GM12873 (cell line): ENCODE measurements at regions not wholly inside any gene's neighbourhood (a gene's known extent, or its start where the extent isn't known, plus 50 kb on each side); places are given as distances from the start of the nearest gene placed in this dataset.

Experiments used
- TF ChIP-seq, protein P1 (sequence below): IDR thresholded peaks from 2 replicates; pipeline ENCODE4 v1.5.1; 2012; ENCODE audit warnings: low read depth, mild to moderate bottlenecking, moderate library complexity, low read length, control low read depth; ENCODE audit not compliant: insufficient read depth; ENCODE audit errors: missing control alignments

DNA sequence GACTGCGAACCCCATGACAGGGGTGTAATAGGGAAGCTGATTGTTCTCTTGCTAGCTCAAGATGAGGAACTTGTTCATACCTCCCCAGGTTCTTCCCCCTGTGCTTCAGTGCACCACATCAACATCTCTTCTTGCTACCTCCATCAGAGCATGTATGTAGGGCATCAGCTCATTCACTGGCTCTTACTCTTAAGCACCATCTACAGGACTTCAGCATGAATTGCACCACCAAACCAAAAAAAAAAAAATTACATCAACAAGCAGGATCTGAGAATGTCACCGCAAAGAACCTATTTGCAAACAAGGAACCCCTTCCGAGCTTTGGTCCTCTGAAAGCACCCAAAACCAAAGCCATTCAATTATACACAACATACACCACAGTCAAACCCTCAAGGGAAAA, 2226.5 kb upstream of the RAG2 start:
- TF ChIP-seq, protein P1, sequence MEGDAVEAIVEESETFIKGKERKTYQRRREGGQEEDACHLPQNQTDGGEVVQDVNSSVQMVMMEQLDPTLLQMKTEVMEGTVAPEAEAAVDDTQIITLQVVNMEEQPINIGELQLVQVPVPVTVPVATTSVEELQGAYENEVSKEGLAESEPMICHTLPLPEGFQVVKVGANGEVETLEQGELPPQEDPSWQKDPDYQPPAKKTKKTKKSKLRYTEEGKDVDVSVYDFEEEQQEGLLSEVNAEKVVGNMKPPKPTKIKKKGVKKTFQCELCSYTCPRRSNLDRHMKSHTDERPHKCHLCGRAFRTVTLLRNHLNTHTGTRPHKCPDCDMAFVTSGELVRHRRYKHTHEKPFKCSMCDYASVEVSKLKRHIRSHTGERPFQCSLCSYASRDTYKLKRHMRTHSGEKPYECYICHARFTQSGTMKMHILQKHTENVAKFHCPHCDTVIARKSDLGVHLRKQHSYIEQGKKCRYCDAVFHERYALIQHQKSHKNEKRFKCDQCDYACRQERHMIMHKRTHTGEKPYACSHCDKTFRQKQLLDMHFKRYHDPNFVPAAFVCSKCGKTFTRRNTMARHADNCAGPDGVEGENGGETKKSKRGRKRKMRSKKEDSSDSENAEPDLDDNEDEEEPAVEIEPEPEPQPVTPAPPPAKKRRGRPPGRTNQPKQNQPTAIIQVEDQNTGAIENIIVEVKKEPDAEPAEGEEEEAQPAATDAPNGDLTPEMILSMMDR: peak; percentile 14

DNA sequence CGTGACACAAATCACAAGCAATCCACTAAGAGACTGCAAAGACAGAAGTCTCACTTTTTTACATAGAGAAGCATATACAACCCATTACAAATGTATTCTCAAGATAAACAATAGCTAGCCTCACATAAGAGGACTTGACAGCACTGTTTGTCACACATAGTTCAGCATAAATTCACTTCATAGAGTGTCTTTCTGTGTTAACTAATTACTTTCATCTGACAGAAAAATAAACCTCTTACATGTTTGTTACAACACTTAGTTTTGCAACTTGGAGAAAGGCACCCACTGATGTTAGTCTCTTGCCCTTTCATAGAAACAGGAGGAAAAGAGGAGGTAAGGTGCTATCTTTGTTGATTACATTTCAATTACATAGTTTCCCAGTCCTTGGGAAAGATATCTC, 2221.9 kb upstream of the RAG2 start:
- TF ChIP-seq, protein P1: no peak

DNA sequence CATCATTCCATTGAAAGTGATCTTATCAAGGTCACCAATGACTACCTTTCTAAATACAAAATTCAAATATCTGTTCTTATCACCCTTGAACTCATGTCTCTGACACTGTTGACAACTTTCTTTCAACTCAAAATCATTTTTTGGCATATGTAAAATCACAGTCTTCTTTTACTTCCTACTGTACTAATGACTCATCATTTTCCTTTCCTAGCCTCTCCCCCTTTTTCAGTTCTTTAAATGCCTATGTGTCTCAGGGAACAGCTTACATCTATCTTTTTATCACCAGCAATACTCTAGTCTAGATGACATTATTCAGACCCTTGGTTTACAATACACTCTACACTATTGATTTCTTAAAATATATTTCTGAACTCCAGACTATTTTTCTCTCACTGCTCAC, 2220.7 kb upstream of the RAG2 start:
- TF ChIP-seq, protein P1: no peak

DNA sequence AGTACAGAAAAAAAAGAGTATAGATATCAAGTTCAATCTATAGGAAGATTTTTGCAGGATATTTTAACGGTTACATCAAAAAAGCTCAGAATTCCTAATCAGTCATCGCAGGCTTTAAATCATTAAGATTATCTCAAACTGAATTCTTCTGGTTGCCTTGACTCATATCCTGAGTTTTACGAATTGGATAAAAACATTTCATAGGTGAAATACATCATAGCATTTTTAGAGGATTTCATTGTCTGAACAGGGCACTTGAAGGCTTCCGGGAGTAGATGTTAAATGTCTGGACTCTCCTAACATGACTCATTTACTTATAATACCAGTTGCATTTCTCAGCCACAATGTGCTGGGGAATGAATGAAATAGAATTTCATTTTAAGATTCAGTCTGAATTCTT, 2216.6 kb upstream of the RAG2 start:
- TF ChIP-seq, protein P1: no peak

DNA sequence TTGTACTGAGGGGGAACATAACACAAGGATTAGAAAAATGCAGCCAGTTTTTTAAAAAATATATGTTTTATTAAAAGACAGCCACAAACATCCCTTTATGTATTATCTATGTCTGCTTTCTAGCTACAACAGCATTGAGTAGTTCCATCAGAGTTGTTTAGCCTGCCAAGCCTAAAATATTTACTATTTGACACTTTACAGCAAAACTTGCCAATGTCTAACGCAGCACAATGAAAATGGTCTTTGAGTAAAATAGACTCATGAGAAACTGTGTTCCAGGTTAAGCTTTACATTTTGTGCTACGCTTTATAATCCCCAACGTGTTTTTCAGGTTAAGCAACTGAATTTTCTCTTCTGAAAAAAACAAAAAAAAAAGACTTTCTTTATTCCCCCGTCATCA, 2211.5 kb upstream of the RAG2 start:
- TF ChIP-seq, protein P1: no peak

DNA sequence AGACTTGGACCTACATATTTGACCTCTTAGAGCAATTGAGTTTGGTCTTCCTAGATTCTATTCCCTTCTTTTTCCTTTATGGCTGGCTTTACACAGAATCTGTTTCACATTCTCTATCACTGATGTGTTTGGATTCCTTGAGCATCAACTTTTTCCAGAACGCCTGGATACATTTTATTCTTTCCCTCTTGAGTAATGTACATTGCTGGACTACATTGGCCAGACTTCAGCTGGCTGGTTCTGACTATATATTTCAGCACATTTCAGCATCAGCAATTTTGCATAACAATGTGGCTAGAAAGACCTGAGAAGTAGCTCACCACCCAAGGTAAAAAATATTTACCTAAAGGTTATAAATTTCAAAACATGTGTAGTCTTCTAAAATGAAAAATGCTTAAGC, 2198.2 kb upstream of the RAG2 start:
- TF ChIP-seq, protein P1: no peak

DNA sequence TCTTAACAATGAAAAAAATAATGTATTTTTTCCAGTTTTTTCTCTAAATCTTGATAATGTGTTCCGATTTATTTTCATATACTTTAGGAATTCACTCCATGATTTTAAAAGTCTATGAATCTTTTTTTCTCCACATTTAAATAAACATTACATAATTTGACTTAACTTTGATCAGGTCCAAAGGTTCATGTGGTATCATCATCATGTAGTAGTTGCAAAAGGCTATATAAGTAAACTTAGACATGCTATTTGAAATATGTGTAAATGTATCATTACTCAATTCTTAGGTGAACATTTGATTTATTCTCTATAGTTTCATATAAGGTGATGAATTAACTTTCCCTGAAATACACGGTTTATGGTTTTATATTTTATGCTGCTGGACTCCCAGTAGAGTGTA, 2197.0 kb upstream of the RAG2 start:
- TF ChIP-seq, protein P1: no peak
